OCI-LY3 (cell line): ENCODE measurements at regions not wholly inside any gene's neighbourhood (a gene's known extent, or its start where the extent isn't known, plus 50 kb on each side); places are given as distances from the start of the nearest gene placed in this dataset.

Experiments used
- H2AFZ ChIP-seq: fragments of 200-600, 300-600 bp; shearing (Covaris generic); 2 replicates; pipeline ENCODE4 v1.6.0; 2014; ENCODE audit warnings: antibody characterized with exemption, low read depth, low read length
- H3K27ac ChIP-seq: fragments of 200-600, 300-600 bp; sonication (generic); 2 replicates; pipeline ENCODE4 v1.5.1; 2014; ENCODE audit warnings: mild to moderate bottlenecking, low read length, moderate library complexity, mixed read lengths
- H3K27me3 ChIP-seq: fragments of 200-600, 300-600 bp; sonication (generic); 2 replicates; pipeline ENCODE4 v1.6.1; 2014; ENCODE audit warnings: low read depth, low read length, mixed read lengths
- H3K36me3 ChIP-seq: fragments of 200-600, 300-600 bp; sonication (generic); replicated peaks from 2 replicates; pipeline ENCODE3; 2014; ENCODE audit warnings: low read depth, low read length, mixed read lengths
- H3K4me1 ChIP-seq: fragments of 300-600, 200-600 bp; sonication (generic); 2 replicates; pipeline ENCODE4 v1.6.1; 2014; ENCODE audit warnings: low read length, mixed read lengths
- H3K4me2 ChIP-seq: fragments of 200-600, 300-600 bp; sonication (generic); 2 replicates; pipeline ENCODE4 v1.6.1; 2014; ENCODE audit warnings: low read length, mixed read lengths
- H3K4me3 ChIP-seq: fragments of 300-600, 200-600 bp; sonication (generic); 2 replicates; pipeline ENCODE4 v1.5.1; 2014; ENCODE audit warnings: antibody characterized with exemption, mild to moderate bottlenecking, low read length, moderate library complexity
- H3K79me2 ChIP-seq: fragments of 300-600, 200-600 bp; shearing (Covaris generic); 2 replicates; pipeline ENCODE4 v1.6.1; 2014; ENCODE audit warnings: mild to moderate bottlenecking, low read length, mixed read lengths
- H3K9ac ChIP-seq: fragments of 300-600, 200-600 bp; shearing (Covaris generic); 2 replicates; pipeline ENCODE4 v1.6.0; 2014; ENCODE audit warnings: mild to moderate bottlenecking, low read length, moderate library complexity
- H3K9me3 ChIP-seq: fragments of 200-600, 300-600 bp; shearing (Covaris generic); 2 replicates; pipeline ENCODE4 v1.6.1; 2014; ENCODE audit warnings: low read length, mixed read lengths; ENCODE audit not compliant: insufficient read depth
- H4K20me1 ChIP-seq: fragments of 200-600, 300-600 bp; sonication (generic); 2 replicates; pipeline ENCODE4 v1.6.1; 2016; ENCODE audit warnings: low read length, mixed read lengths; ENCODE audit not compliant: insufficient read depth
- CTCF ChIP-seq: fragments of 200-600, 300-600 bp; sonication (generic); IDR thresholded peaks from 2 replicates; pipeline ENCODE4 v1.5.1; 2014; ENCODE audit warnings: antibody characterized with exemption, low read length, low read depth
- EZH2phosphoT487 ChIP-seq: fragments of 200-600 bp; shearing (Covaris generic); IDR thresholded peaks from 2 replicates; pipeline ENCODE4 v1.6.1; 2018; ENCODE audit warnings: antibody characterized with exemption, mixed run types, low read depth

GRCh38 chr6:122248844-122249243 lies 150.6 kb upstream of the HSF2 start:
- Histone ChIP-seq H3K27me3 (no peaks in the 10 kb centered on the region), H3K9me3 (no peaks in the 10 kb centered on the region), H3K36me3 (no peaks in the 10 kb centered on the region), H2AFZ (no peak overlapping the region), H3K4me1 (no peaks in the 10 kb centered on the region), H3K4me2 (no peak overlapping the region), H3K27ac (no peak overlapping the region), H3K9ac (no peak overlapping the region), H4K20me1 (no peaks in the 10 kb centered on the region), H3K4me3 (no peak overlapping the region), H3K79me2 (no peaks in the 10 kb centered on the region)
- TF ChIP-seq EZH2phosphoT487 (no peak), CTCF (no peak)

- Histone ChIP-seq H3K4me3 (no peak overlapping the region), H4K20me1 (no peaks in the 10 kb centered on the region), H2AFZ (no peak overlapping the region), H3K9ac (no peak overlapping the region), H3K36me3 (no peaks in the 10 kb centered on the region), H3K27me3 (no peaks in the 10 kb centered on the region), H3K4me2 (no peak overlapping the region), H3K27ac (no peak overlapping the region), H3K9me3 (no peaks in the 10 kb centered on the region), H3K4me1 (no peaks in the 10 kb centered on the region), H3K79me2 (no peaks in the 10 kb centered on the region)
- TF ChIP-seq EZH2phosphoT487: no peak
Observed at GRCh38 chr6:122258839-122259238, 140.6 kb upstream of the HSF2 start.

- Histone ChIP-seq H3K9me3 (no peaks in the 10 kb centered on the region), H3K27ac (no peak overlapping the region), H3K79me2 (no peaks in the 10 kb centered on the region), H3K4me3 (no peak overlapping the region), H3K4me1 (no peaks in the 10 kb centered on the region), H3K27me3 (no peaks in the 10 kb centered on the region), H3K36me3 (no peaks in the 10 kb centered on the region), H2AFZ (no peak overlapping the region), H3K9ac (no peak overlapping the region), H3K4me2 (no peak overlapping the region), H4K20me1 (no peaks in the 10 kb centered on the region)
- TF ChIP-seq EZH2phosphoT487: no peak
- TF ChIP-seq CTCF: no peak
Observed at GRCh38 chr6:122264557-122264956, 134.9 kb upstream of the HSF2 start.

GRCh38 chr6:122265755-122266154 lies 133.7 kb upstream of the HSF2 start:
- Histone ChIP-seq H3K9me3 (no peaks in the 10 kb centered on the region), H3K27me3 (no peaks in the 10 kb centered on the region), H3K9ac (no peak overlapping the region), H2AFZ (no peak overlapping the region), H3K4me3 (no peak overlapping the region), H3K4me1 (no peaks in the 10 kb centered on the region), H3K4me2 (no peak overlapping the region), H4K20me1 (no peaks in the 10 kb centered on the region), H3K27ac (no peak overlapping the region), H3K79me2 (no peaks in the 10 kb centered on the region), H3K36me3 (no peaks in the 10 kb centered on the region)
- TF ChIP-seq CTCF (no peak), EZH2phosphoT487 (no peak)

GRCh38 chr6:122268394-122268793 lies 131.1 kb upstream of the HSF2 start:
- Histone ChIP-seq H3K27ac (no peak overlapping the region), H3K9me3 (no peaks in the 10 kb centered on the region), H3K36me3 (no peaks in the 10 kb centered on the region), H3K9ac (no peak overlapping the region), H3K27me3 (no peaks in the 10 kb centered on the region), H3K79me2 (no peaks in the 10 kb centered on the region), H3K4me1 (no peaks in the 10 kb centered on the region), H3K4me3 (no peak overlapping the region), H4K20me1 (no peaks in the 10 kb centered on the region), H2AFZ (no peak overlapping the region), H3K4me2 (no peak overlapping the region)
- TF ChIP-seq EZH2phosphoT487 (no peak), CTCF (no peak)
